ENCODE measurements at regions not wholly inside any gene's neighbourhood (a gene's known extent, or its start where the extent isn't known, plus 50 kb on each side); places are given as distances from the start of the nearest gene placed in this dataset.

DNA sequence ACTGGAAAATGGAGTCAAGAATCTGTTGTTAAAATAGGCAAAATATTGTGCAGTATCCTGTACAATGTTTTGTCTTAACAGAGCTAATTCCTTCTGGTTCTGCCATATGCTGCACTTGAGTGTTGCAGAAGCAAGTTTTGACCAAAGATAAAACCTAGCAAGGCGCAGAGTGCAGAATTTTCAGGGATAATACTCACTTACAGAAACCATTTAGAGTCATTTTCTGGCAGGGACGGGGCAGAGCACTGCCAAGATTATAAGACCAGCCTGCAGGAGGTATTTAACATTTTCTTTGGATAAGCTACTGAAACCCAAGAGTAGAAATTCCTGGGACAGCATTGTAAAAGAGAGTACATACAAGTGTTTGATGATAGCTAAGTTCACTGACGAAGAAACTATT lies 159.5 kb upstream of the EDNRB start:
- TF ChIP-seq POLR2AphosphoS5 (IDR thresholded peaks at IDR 0.05; ENCODE audit: borderline replicate concordance, low read depth, low read length) (no peak), EZH2 (IDR thresholded peaks at IDR 0.05) (no peak)
